ENCODE measurements at regions not wholly inside any gene's neighbourhood (a gene's known extent, or its start where the extent isn't known, plus 50 kb on each side); places are given as distances from the start of the nearest gene placed in this dataset.

GRCh38 chr16:72500545-72500944, 328.6 kb upstream of the PMFBP1 start:
- Histone ChIP-seq H3K4ac (replicated peaks; ENCODE audit: insufficient read length, low read depth, low read length) (no peak overlapping the region), H2BK5ac (ENCODE audit: low read depth, low read length) (no peak overlapping the region), H4K5ac (ENCODE audit: insufficient read length, low read depth, low read length) (no peak overlapping the region), H3K9me3 (ENCODE audit: insufficient read depth in 2 of 2, low read depth in 1 of 2, low read length in 1 of 2) (no peaks in the 10 kb centered on the region), H3K4me1 (replicated peaks in 1 of 4; ENCODE audit: control insufficient read depth in 3 of 4, insufficient read depth in 4 of 4, low read length in 3 of 4) (no peaks in the 10 kb centered on the region), H3K79me1 (ENCODE audit: low read depth, low read length) (no peaks in the 10 kb centered on the region), H4K91ac (replicated peaks; ENCODE audit: insufficient read length, low read length) (no peak overlapping the region), H3K56ac (replicated peaks; ENCODE audit: insufficient read length, low read depth, low read length) (no peak overlapping the region), H3K23ac (ENCODE audit: insufficient read length) (no peak overlapping the region), H2BK12ac (ENCODE audit: low read depth, low read length) (no peak overlapping the region), H2BK120ac (replicated peaks; ENCODE audit: low read depth, low read length) (no peak overlapping the region), H2BK15ac (ENCODE audit: low read length) (no peak overlapping the region), H3K4me2 (ENCODE audit: insufficient read depth in 1 of 2, low read depth in 2 of 2, low read length in 2 of 2) (no peak overlapping the region), H2AFZ (ENCODE audit: low read length) (no peak overlapping the region), H3K27me3 (replicated peaks in 1 of 4; ENCODE audit: control insufficient read depth in 3 of 4, extremely low read depth in 1 of 4, insufficient read depth in 3 of 4, low read length in 3 of 4) (no peaks in the 10 kb centered on the region), H3K23me2 (ENCODE audit: low read depth, low read length) (no peaks in the 10 kb centered on the region), H4K8ac (ENCODE audit: extremely low read depth, insufficient read depth, low read length) (no peak overlapping the region), H3K4me3 (ENCODE audit: extremely low read depth in 1 of 4, insufficient read depth in 2 of 4, low read depth in 3 of 4, low read length in 4 of 4) (no peak overlapping the region), H3K36me3 (ENCODE audit: control insufficient read depth in 2 of 4, insufficient read depth in 4 of 4, low read length in 3 of 4) (no peaks in the 10 kb centered on the region), H3K9ac (replicated peaks in 1 of 4; ENCODE audit: extremely low read depth in 1 of 4, low read depth in 3 of 4, low read length in 3 of 4) (no peak overlapping the region), H2AK5ac (ENCODE audit: low read depth, low read length) (no peak overlapping the region), H3K79me2 (ENCODE audit: control insufficient read depth in 1 of 2, insufficient read depth in 2 of 2, low read length in 2 of 2) (no peaks in the 10 kb centered on the region), H3K27ac (ENCODE audit: low read depth, low read length) (no peak overlapping the region), H2BK20ac (ENCODE audit: low read length) (no peak overlapping the region), H4K20me1 (replicated peaks in 1 of 2; ENCODE audit: control insufficient read depth in 1 of 2, insufficient read depth in 2 of 2, low read length in 2 of 2) (no peaks in the 10 kb centered on the region), H3K18ac (ENCODE audit: extremely low read depth, low read length) (no peak overlapping the region), H3K14ac (ENCODE audit: insufficient read length) (no peak overlapping the region)
- no peak for FAIRE-seq
- POLR2A ChIA-PET (ENCODE audit: partially characterized antibody), result no interaction called here
- no peak for DNase-seq (ENCODE audit: low read depth in 1 of 2, low spot score in 2 of 2)
- 89% methylated on average over 5 of the region's 5 CpGs; no CpG with 5 or more reads in 1 of the 2 experiments for WGBS, 2 experiments (ENCODE audit: extremely low coverage in 1 of 2, insufficient coverage in 1 of 2, insufficient read length in 1 of 2, insufficient replicate concordance in 2 of 2, low coverage in 1 of 2, low lambda C conversion rate in 2 of 2, missing lambda C conversion rate in 1 of 2)
- CTCF ChIA-PET (ENCODE audit: partially characterized antibody), result interaction anchor here (0.7 to 1.6 kb wide), 5 partner anchors 27 to 346 kb away, joined by 3 to 10 read pairs (median 3); no protein-coding TSS in a partner anchor
- TF ChIP-seq SUZ12 (IDR thresholded peaks at IDR 0.05; ENCODE audit: low read length), result no peak
- TF ChIP-seq RXRA (IDR thresholded peaks at IDR 0.05; ENCODE audit: insufficient read depth, low read depth, low read length), result no peak
- no peak for TF ChIP-seq CHD1 (IDR thresholded peaks at IDR 0.05; ENCODE audit: low read depth, low read length)
- no peak for TF ChIP-seq KDM5A (IDR thresholded peaks at IDR 0.05; ENCODE audit: low read length)
- no peak for TF ChIP-seq HDAC6 (IDR thresholded peaks at IDR 0.05; ENCODE audit: low read depth, low read length)
- TF ChIP-seq POLR2AphosphoS5 (IDR thresholded peaks at IDR 0.05; ENCODE audit: low read depth, low read length), result no peak
- no peak for TF ChIP-seq ATF2 (IDR thresholded peaks at IDR 0.05; ENCODE audit: low read length)
- TF ChIP-seq CEBPB (IDR thresholded peaks at IDR 0.05; ENCODE audit: low read depth, low read length), result no peak
- TF ChIP-seq RAD21 (IDR thresholded peaks at IDR 0.05 in 1 of 2, conservative IDR thresholded peaks at IDR 0.05 in 1 of 2; ENCODE audit: low read depth in 2 of 2, low read length in 2 of 2), result no peak
- no peak for TF ChIP-seq SRF (IDR thresholded peaks at IDR 0.05; ENCODE audit: low read depth, low read length)
